Suprapubic skin (tissue), 4 donors: ENCODE measurements at regions not wholly inside any gene's neighbourhood (a gene's known extent, or its start where the extent isn't known, plus 50 kb on each side); places are given as distances from the start of the nearest gene placed in this dataset.

Experiments
- POLR2A ChIP-seq, 2 donors: fragments of 450-650 bp; IDR thresholded peaks; one replicate each; pipeline ENCODE4 v1.6.1; 2017; ENCODE audit warnings: antibody characterized with exemption in 2 of 2, mild to moderate bottlenecking in 2 of 2, moderate library complexity in 2 of 2
- POLR2AphosphoS5 ChIP-seq, 3 donors: sonication (generic); formaldehyde crosslinking; IDR thresholded peaks; one replicate each; pipeline ENCODE4 v1.6.1; 2017; ENCODE audit warnings: antibody characterized with exemption in 3 of 3
- TF ChIP-seq, protein P1 (sequence below), 2 donors: fragments of 200-600 bp in 1 of 2; fragments of 450-650 bp in 1 of 2; sonication (generic) in 1 of 2; IDR thresholded peaks; one replicate each; pipeline ENCODE4 v1.5.1; 2016 to 2019; ENCODE audit warnings: antibody characterized with exemption in 2 of 2, mild to moderate bottlenecking in 1 of 2, moderate library complexity in 1 of 2

DNA sequence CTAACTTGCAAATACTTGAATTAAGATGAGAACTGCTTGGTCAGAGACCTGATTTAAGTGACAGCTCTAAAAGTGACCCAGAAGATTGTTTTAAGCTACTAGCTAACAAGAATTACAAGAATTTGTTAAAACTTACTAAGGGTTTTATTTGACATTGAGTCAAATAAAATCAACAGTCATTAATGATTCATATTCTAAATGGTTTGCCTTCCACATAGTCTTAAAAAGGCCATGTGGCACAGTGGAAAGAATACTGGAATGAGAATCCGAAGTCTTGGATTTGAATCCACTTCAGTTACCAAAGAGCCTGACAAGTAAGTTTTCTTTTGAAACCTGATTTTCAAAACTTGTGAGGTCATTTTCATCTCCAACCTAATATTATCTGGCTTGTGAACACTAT, 489.3 kb downstream of the ADCYAP1 start:
- TF ChIP-seq POLR2A (IDR thresholded peaks at IDR 0.05), result no peak
- TF ChIP-seq POLR2AphosphoS5 (IDR thresholded peaks at IDR 0.05), result no peak
- TF ChIP-seq, protein P1, sequence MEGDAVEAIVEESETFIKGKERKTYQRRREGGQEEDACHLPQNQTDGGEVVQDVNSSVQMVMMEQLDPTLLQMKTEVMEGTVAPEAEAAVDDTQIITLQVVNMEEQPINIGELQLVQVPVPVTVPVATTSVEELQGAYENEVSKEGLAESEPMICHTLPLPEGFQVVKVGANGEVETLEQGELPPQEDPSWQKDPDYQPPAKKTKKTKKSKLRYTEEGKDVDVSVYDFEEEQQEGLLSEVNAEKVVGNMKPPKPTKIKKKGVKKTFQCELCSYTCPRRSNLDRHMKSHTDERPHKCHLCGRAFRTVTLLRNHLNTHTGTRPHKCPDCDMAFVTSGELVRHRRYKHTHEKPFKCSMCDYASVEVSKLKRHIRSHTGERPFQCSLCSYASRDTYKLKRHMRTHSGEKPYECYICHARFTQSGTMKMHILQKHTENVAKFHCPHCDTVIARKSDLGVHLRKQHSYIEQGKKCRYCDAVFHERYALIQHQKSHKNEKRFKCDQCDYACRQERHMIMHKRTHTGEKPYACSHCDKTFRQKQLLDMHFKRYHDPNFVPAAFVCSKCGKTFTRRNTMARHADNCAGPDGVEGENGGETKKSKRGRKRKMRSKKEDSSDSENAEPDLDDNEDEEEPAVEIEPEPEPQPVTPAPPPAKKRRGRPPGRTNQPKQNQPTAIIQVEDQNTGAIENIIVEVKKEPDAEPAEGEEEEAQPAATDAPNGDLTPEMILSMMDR (IDR thresholded peaks at IDR 0.05), result no peak
